ENCODE measurements at regions not wholly inside any gene's neighbourhood (a gene's known extent, or its start where the extent isn't known, plus 50 kb on each side); places are given as distances from the start of the nearest gene placed in this dataset.

GRCh38 chr9:84177407-84177806, 163.2 kb downstream of the SLC28A3 start:
- no peak overlapping the region for H3K4me3 ChIP-seq (ENCODE audit: control insufficient read depth, low read depth, low read length)

DNA sequence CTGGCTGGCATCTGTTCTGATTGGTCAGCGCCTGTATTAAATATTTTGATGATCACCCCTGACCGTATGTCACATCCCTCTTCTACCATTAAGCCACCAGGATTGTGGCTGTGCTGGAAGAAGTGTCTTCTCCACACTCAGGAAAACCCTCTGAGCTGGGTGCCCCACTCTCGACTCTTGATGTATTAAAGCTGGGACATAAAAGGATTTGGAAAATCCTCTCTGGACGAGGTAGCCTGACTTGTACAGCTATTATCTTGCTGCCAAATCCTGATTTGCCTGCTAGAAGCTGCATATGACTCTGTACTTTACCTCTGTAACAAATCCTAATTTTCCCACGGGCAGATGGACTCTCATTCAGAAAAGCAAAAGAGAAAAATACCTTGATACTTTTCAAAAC, 161.0 kb downstream of the SLC28A3 start:
- TF ChIP-seq CTCF (conservative IDR thresholded peaks at IDR 0.05; ENCODE audit: control insufficient read depth, insufficient read depth, low read depth, low read length) = no peak
- DNase-seq (ENCODE audit: low read depth) = no peak

More at GRCh38 chr9:84177407-84177806, 163.2 kb downstream of the SLC28A3 start:
- DNase-seq (ENCODE audit: low read depth) = no peak
- TF ChIP-seq CTCF (conservative IDR thresholded peaks at IDR 0.05; ENCODE audit: control insufficient read depth, insufficient read depth, low read depth, low read length) = no peak

DNA sequence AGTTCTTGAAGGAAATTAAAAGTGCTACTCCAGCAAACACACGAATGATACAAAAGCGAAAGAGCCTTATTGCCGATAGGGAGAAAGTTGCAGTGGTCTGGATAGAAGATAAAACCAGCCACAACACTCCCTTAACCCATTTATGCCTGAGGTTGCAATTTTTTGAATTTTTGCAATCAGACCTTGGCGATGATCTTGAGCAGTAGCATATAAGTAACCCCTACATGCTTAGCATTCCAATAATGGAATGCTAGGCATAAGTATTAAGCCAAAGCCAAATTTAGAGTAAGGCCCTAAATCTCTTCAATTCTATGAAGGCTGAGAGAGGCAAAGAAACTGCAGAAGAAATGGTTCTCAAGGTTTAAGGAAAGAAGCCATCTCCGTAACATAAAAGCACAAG, 153.5 kb downstream of the SLC28A3 start:
- DNase-seq (ENCODE audit: low read depth) = no peak
- no peak overlapping the region for H3K4me3 ChIP-seq (ENCODE audit: control insufficient read depth, low read depth, low read length)
- no peak for TF ChIP-seq CTCF (conservative IDR thresholded peaks at IDR 0.05; ENCODE audit: control insufficient read depth, insufficient read depth, low read depth, low read length)

More for the DNA sequence above, 161.0 kb downstream of the SLC28A3 start:
- H3K4me3 ChIP-seq (ENCODE audit: control insufficient read depth, low read depth, low read length) = no peak overlapping the region

DNA sequence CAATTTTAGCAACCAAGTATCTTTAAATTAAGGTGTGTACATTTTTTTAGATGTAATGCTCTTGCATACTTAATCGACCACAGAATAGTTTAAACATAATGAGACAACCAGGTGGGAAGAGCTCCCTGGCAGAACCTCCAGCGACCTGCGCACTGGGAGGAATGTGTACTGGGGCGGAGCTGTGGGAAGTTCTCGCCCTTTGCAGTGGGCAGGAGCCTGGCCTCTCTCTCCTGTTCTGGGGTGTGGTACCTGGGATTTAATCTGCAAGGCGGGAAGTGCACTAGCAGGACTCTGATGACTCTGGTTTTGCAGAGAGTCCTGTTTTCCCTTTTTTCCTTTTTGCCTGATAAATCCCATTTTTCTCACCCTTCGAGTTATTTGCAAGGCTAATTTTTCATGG, 150.7 kb downstream of the SLC28A3 start:
- no peak for DNase-seq (ENCODE audit: low read depth)
- H3K4me3 ChIP-seq (ENCODE audit: control insufficient read depth, low read depth, low read length) = no peak overlapping the region
- TF ChIP-seq CTCF (conservative IDR thresholded peaks at IDR 0.05; ENCODE audit: control insufficient read depth, insufficient read depth, low read depth, low read length) = no peak

GRCh38 chr9:84190411-84190810, 150.1 kb downstream of the SLC28A3 start:
- DNase-seq (ENCODE audit: low read depth) = no peak
- TF ChIP-seq CTCF (conservative IDR thresholded peaks at IDR 0.05; ENCODE audit: control insufficient read depth, insufficient read depth, low read depth, low read length) = no peak
- no peak overlapping the region for H3K4me3 ChIP-seq (ENCODE audit: control insufficient read depth, low read depth, low read length)

DNA sequence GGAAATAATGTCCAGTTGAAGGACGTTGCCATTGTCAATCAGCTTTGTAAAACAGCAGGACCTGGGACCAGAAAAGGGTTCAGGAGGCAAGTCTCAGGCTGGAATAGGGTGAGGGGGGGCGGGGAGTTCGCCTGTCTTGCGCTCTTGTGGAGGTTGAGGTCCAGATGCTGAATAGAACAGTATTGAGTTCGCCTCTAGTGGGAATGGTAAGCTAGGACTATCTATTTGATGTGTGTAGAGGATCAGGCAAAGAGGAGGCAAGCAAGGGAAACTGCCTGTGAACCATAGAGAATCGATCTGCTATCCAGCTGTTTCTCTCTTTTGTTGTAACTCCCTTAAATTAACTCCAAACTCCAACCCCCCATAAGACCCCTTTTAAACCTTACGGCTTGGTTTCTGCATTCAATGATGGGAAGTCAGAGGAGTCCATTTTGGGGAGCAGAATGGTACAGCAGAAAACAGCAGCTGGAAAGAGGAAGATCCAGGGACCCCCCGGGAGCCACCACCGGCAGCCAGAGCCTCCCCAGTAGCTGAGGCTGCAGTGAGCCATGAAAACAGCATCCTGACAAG, 133.7 kb downstream of the SLC28A3 start:
- no peak overlapping the region for H3K4me3 ChIP-seq (ENCODE audit: control insufficient read depth, low read depth, low read length)
- TF ChIP-seq CTCF (conservative IDR thresholded peaks at IDR 0.05; ENCODE audit: control insufficient read depth, insufficient read depth, low read depth, low read length) = no peak

GRCh38 chr9:84207491-84207951, 133.0 kb downstream of the SLC28A3 start:
- no peak overlapping the region for H3K4me3 ChIP-seq (ENCODE audit: control insufficient read depth, low read depth, low read length)
- TF ChIP-seq CTCF (conservative IDR thresholded peaks at IDR 0.05; ENCODE audit: control insufficient read depth, insufficient read depth, low read depth, low read length) = no peak
- DNase-seq (ENCODE audit: low read depth) = no peak

More for the DNA sequence above, 133.7 kb downstream of the SLC28A3 start:
- DNase-seq (ENCODE audit: low read depth) = no peak

Data from fibroblast of mammary gland (primary cell).